Stimulated activated naive CD4-positive, alpha-beta T cell treated with Interleukin-2 at 50 U/mL for 16 hours (primary cell): ENCODE measurements at regions not wholly inside any gene's neighbourhood (a gene's known extent, or its start where the extent isn't known, plus 50 kb on each side); places are given as distances from the start of the nearest gene placed in this dataset.

Experiments used
- DNase-seq: peaks from one replicate; lab custom pipeline; 2025; lab: John Stamatoyannopoulos, UW

DNA sequence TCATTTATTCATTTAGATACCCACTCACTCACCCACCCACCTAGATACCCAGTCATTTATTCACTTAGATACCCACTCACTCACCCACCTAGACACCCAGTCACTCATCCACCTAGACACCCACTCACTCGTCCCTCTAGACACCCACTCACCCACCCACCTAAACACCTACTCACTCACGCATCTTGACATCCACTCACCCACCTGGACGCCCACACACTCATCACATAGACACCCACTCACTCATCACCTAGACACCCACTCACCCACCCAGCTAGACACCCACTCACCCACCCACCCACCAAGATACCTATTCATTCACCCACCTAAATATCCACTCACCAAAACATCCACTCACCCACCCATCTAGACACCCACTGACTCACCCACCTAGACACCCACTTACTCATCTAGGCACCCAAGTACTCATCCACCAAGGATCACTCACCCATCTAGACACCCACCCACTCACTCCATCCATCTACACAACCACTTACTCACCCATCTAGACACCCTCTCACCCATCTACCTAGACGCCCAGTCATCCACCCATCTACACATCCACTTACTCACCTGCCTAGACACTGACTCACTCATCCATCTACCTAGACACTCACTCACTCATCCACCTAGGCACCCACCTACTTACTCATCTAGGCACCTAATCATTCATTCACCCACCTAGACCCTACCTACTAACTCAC lies 723.7 kb upstream of the RAB6C start:
- no peak for DNase-seq

DNA sequence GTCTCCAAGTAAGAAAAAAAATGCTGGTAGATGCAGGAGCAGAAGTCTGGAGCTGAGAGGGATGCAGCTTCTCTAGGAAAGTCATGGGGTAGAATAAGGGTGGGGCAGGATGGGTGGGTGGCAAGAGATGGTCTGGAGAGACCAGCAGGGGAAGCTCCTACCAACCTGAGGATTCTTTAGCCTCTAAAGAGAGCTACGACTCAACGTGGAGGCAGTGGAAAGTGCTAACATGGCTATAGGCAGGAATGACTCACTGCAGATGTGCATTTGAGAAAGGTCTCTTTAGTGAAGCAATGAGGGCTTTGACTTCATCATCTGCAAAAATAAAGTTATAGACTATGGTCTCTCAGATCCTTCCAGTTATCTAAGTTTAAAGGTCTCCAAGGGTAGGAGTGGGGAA lies 722.8 kb upstream of the RAB6C start:
- DNase-seq: no peak

DNA sequence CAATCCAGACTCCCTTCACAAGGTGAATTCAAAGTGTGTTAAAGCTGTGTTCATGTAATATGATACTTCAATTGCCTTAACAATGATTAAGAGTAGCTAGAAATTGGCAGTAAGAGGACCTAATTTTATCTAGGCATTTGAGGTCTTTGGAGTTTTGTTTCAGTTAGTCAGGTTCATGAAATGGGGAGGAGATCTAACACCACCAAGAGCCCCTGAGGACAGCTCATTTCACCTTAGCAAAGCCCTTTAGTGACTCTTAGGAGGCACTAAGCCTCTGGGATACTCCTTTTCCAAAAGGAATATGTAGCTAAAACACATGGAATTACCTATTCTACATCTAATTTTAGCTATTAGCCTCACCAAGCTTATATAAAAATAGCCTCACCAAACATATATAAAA lies 716.5 kb upstream of the RAB6C start:
- no peak for DNase-seq

DNA sequence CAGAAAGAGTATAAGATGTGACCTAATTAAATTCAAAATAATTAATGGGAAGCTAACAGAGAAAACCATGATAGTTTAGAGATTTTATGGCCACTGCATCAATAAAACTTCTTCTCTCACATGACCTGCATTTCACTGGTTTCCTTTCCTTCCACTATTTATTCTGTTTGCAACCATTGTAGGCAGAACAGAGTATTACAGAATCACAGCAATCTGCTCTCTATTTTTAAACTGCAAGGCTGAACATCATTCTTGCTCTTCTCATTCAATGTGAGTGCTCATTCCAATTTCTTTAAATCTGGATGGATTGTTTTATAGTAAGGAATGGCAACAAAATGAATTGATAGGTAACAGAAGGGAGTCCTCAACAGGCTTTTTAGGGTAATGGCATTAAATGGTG lies 715.5 kb upstream of the RAB6C start:
- DNase-seq: no peak

DNA sequence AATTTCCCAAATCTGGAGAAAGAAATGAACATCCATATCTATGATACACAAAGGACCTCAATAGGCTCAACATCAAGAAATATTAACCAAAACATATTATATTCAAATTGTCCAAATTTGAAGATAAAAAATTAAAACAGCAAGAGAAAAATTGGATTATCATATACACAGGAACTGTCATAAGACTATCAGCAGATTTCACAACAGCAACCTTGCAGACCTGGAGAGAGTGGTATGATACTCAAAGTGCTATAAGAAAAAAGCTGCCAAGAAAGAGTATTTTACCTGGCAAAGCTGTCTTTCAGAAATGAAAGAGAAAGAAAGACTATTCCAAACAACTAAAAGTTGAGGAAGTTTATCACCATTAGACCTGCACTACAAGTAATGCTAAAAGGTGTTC lies 711.9 kb upstream of the RAB6C start:
- no peak for DNase-seq

DNA sequence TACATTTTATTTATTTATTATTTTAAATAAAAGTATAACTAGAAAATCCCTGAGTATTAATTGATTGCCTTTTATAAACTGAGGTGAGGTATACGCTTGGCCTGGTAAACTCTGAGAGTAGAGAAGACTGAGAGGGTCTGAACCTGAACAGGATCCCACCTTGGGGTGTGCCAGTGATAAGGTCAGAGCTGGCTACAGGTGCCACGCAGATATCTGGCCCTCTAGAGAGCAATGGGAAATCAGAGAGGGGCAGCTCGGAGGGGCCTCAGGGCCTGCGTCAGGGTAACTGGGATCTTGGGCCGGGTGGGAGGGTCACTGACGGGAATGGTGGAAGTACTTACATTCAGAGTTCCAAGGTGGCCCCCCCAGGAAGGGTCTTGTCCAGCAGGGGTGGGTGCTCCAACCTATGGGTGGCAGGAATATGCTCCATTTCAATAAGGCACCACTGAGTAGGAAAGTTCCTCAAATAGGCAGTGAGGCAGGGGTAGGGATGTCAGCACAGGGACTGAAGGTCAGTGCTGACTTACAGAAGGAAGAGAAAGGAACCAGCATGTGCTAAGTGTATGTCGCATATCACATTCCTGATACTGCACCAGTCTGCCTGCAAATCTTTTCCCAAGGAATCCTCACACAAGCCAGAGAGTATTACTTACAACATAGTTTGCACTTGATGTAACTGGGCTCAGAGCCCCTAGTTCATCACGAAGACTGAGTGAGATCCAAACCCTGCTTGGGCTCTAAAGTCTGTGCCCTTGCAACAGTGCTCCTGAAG lies 706.0 kb upstream of the RAB6C start:
- DNase-seq: no peak

DNA sequence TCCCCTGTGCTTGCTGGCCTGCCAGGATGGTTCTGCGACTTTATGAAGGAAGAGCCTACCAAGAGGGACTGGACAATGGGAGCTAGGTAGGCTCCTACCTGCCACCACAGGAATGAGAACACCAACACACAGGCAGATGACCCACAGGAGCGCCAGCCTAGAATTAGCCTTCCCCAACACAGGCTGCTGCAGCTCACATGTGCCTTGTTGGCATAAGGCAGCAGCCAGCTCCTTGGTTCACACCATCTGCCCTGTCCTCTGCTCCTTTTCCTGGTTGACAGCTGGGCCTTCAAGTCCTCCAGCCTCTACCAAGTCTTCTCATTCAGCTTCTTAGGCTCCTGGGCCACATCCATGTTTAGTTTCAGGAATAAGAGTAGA lies 705.4 kb upstream of the RAB6C start:
- DNase-seq: no peak

DNA sequence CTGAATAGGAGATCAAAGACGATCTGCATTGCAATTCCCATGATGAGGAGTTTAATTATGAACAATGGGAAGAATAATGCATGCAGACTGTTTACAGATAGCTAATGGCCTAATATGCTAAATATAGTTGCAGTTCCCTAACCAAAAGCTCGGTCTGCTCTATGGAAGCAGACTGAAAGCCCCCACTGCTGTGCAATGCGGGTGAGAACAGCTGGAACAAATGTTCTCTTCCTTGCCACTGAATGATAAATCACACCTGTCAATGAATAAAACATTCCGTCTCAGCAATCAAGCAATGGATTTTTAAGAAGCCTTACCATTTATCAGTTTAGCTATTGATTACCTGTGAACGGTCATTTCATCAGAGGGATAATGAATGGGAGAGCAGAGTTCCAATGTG lies 704.5 kb upstream of the RAB6C start:
- DNase-seq: no peak

DNA sequence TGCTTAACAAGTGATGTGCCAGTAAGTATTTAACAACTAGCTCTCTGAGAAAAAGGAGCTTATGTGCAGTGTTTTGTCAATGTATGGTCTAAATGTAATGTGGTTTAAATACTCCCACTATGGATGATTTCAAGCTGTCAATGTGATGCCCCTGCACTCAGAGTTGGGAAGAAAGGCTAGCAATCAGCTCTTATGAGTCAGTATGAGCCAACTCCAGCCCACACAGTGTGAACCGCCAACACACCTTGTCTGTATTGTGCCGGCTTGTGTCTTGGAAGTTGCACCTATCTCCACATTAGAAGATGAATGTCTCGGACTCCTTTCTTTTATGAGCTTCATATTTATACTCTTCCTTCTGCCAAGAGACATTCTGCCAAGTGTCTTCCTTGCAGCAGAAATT lies 703.8 kb upstream of the RAB6C start:
- no peak for DNase-seq

DNA sequence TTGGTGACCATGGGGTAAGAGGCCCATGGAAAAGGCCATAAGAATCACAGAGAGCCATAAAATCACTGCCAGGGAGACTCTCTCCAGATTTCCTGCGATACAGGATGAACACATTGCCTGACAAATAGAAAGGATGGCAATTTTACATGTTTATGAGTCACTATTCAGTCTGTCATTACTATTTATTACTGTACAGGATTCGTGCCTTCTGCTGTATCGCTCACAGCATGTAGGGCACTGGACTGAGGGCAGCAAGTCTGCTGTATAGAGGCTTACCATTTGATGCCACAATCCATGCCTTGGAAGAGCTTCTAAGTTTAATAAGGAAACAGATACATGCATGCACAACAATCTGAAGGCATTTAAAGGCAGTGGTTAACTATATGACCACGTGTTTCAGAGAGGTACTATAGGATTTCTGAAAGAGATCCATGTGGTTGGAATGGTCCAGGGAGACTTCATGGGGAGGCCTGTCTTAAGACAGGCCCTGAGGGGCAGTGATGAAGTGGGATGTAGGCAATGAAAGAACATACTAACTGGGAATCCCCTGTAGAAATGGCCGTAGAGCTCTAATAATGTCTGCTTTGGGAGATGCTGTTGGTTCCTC lies 702.4 kb upstream of the RAB6C start:
- no peak for DNase-seq

DNA sequence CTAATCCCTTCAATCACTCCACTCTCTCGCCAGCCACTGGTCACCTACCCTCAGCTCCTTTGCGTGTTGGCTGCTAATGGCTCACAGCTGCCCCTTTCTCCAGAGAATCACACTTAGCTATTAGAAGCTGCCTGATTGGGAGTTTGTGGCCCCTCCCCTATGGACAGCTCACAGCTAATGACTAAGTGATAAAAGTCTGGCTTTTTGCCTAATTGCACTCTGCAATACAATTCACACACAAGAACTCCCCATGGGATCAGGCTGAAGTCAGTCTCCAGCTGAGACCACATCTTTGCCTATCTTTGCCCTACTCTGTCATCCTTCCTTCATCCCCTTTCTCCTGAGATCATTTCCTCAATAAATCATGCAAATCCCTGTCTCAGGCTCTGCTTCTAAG lies 701.9 kb upstream of the RAB6C start:
- no peak for DNase-seq

DNA sequence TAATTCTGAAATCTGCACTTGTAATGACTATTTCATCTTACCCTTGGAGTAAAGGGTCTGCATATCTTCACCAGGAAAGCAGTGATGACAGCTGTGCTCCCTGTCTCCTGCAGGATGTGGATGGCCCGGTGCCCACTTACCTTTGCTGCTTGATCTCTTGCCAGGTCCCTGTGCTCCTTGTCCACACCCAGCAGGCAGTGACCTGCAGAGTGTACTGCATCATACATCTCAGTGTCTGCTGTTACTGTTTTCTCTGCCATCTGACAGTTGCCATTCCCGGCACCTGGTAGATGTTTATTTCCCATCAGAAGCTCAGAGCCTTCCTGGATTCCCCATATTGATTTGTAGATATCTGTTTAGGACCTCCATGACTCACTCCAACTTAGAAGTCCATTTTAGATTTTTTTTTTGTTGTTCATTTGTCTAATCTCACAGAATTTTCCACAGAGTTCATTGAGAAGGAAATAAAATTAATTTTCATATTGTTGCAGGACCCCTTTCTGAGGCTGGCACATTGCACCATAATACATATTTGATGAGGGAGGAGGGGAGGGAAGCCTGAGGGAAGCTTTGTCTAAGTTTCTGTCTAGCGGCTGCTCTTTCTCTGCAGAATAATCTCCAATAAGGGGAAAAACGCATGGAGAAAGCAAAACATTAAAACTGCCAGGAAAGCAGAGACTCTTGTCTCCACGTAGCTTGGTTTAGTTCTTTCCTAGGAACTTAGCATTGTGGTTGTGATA lies 697.5 kb upstream of the RAB6C start:
- DNase-seq: no peak

DNA sequence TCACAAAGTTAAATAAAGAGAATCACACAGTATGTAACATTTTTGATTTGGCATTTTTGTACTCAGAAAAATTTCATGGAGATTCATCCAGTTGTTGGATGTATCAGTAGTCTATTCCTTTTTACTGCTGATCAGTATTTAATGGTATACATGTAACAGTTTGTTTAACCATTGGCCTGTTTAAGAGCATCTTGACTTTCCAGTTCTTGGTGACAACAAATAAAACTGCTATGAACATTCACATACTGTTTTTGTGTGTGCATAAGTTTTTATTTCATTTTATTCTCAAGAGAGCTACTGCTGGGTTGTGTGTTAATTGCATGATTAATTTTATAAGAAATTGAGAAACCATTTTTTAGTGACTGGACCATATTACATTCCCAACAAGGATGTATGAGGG lies 694.5 kb upstream of the RAB6C start:
- no peak for DNase-seq

DNA sequence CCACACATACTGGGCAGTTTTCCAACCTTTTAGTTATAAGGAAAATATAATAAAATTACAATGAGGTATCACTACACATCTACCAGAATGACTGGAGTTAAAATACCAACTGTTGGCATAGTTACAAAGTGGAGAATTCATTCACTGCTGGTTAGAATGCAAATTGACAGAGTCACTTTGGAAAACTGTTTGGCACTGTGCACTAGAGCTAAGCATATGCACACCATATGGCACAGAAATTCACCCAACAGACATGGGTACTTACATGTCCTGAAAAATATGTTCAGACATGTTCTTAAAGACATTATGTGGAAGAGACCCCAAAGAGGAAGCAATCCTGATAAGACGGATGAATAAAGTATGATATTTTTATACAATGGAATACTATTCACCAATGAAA lies 686.1 kb upstream of the RAB6C start:
- DNase-seq: no peak

DNA sequence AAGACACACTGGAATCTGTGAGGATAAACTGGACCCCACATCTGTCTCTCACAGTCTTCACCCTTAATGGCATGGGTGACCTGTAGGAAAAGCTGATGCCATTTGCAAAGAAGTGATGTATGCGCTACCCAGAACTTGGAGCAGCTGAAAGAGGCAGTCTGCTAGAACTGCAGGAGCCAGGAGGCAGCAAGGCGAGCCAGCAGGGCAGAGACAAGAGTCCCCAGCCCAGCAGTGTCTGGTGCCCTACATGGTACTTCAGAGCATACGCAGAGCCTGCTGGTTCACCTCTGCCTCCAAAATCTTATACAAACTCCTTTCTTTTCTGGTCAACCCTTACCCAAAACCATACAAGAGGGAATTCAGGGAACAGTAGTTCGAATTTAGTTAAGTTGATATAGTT lies 683.1 kb upstream of the RAB6C start:
- DNase-seq: no peak

DNA sequence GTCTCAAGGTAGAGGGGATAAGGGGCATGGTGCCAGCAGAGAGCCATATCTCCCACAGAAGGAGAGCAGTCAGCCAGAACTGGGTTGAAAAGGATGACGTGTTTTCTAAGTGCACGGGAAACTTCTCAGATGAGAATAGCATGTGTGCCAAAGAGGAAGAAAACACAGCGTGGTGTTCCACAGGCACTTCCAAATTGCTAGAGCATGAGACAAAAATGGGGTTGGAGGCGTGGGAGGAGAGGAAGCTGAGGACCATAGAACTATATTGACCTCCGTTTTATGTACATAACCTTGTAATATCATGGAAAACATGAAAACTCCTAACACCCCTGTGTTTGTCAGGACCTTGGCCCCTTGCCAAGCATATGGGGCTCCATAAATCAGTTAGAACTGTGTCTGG lies 682.7 kb upstream of the RAB6C start:
- no peak for DNase-seq

DNA sequence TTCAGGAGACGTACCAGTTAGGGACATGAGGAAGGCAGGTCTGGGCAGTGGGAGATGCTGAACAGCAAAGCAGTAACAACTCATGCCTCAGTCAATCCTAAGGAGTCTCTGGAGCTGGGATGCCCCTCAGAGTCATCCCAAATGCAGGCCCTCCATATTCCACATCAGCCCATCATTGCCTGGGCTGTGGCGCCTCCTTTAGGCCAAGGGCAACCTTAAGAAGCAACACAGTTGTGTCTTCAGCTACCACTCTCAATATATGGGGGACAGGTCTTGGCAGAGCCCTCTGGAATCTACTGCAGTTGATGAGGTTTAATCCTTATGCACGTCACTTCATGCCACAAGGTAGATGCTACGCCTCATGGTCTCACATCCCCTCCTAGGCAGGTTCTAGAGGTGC lies 682.0 kb upstream of the RAB6C start:
- DNase-seq: no peak

DNA sequence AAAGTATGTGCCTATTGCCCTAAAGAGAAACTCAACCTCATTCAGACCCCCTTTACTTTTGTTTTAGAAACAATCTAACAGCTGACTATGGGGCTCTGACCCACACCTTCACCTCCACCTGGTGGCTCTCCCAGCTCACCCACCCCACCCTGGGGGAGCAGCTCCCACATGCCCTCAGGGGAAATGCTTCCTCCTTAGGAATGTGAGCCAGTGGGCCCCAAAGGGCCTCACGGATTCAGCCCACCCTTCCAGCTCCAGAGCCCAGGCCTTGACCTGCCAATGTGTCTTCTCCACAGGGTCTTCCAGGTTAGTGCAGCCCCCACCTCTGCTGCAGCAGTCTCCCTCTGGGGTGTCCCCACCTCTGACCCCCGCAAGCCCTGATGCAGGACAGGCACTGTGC lies 680.1 kb upstream of the RAB6C start:
- DNase-seq: no peak

DNA sequence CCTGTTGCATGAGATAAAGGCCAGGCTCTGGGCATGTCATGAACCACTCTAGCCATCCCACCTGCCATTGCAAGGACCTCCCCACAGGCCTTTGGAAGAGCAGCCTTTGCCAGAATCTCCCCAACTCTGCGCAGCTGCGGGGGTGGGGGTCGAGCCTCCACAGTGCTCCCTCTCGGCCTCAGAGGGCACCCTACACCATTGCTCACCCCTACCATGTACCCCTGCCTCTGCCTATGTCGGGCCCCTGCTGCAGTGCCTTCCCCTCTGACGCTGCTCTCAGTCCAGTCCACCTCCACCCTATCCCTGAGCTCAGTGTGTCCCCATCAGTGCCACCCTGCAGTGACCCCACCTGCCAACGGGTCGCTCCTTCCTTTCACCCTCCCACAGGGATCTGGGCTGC lies 679.7 kb upstream of the RAB6C start:
- DNase-seq: no peak

DNA sequence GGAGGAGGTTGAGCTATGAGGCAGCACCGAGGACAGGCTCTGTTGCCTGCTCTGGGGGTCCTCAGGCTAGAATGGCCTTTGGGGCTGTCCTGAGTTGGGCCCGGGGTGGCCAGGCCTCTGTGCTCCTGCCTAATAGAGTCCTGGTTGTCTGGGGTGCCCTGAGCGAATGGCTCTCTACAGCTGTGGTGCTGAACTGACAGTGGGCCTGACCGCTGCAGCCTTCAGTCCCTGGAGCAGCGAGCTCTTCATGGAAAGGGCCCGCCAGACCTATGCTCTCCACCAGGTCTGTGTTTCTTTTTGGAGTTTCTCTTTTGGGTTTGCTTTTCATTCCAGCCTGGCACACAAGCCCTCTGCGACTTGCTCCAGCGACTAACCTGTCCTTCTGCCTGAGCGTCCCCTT lies 679.0 kb upstream of the RAB6C start:
- DNase-seq: no peak

DNA sequence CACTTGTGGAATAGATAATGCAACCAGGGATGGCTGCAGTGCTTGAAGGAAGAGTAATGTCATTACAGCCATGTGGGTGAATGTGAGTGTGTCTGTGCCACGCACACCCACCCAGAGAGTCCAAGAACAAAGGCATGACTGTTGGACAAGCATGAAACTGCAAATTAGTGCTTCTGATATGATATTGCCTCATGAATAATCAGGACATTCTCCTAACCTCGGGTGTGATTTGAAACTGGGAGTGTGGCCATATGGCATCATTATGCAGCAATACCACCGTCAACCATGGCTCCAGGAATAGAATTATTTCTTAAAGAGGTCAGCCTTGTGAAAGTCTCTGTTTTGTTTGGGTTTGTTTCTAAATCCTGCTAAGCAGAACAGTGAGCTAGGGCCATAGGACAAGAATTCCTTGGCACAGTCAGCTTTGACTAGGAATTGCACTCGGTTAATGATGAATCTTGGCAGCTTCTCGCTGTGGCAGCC lies 678.0 kb upstream of the RAB6C start:
- DNase-seq: no peak

DNA sequence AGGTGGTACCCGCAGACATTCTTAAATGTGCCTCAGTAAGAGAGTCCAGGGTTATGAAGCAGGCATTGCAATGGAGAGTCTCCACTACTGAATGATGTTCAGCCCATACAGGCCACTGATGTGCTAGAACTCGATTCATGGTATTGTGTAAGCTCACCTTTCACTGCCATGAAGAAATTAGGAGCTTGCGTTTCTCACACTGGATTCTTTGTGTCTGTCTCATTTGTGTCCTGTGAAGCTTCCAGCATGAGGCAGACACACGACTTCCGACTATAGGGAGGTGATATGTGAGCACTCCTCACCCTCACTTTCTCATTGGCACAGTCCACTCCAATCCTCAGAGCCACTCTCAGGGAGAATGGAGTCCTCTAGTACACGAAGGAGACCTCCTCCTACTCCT lies 677.4 kb upstream of the RAB6C start:
- no peak for DNase-seq
